GM12874 (cell line): ENCODE measurements at regions not wholly inside any gene's neighbourhood (a gene's known extent, or its start where the extent isn't known, plus 50 kb on each side); places are given as distances from the start of the nearest gene placed in this dataset.

Experiments
- TF ChIP-seq, protein P1 (sequence below): IDR thresholded peaks from 2 replicates; pipeline ENCODE4 v1.5.1; 2011; ENCODE audit warnings: low read depth, mild to moderate bottlenecking, control low read depth, low read length, moderate library complexity; ENCODE audit not compliant: insufficient read depth

- TF ChIP-seq, protein P1, sequence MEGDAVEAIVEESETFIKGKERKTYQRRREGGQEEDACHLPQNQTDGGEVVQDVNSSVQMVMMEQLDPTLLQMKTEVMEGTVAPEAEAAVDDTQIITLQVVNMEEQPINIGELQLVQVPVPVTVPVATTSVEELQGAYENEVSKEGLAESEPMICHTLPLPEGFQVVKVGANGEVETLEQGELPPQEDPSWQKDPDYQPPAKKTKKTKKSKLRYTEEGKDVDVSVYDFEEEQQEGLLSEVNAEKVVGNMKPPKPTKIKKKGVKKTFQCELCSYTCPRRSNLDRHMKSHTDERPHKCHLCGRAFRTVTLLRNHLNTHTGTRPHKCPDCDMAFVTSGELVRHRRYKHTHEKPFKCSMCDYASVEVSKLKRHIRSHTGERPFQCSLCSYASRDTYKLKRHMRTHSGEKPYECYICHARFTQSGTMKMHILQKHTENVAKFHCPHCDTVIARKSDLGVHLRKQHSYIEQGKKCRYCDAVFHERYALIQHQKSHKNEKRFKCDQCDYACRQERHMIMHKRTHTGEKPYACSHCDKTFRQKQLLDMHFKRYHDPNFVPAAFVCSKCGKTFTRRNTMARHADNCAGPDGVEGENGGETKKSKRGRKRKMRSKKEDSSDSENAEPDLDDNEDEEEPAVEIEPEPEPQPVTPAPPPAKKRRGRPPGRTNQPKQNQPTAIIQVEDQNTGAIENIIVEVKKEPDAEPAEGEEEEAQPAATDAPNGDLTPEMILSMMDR = no peak
Measured at GRCh38 chr1:96095849-96096612, 625.6 kb upstream of the PTBP2 start.

- TF ChIP-seq, protein P1 = no peak
Measured at GRCh38 chr1:96096613-96097321, 624.8 kb upstream of the PTBP2 start.

DNA sequence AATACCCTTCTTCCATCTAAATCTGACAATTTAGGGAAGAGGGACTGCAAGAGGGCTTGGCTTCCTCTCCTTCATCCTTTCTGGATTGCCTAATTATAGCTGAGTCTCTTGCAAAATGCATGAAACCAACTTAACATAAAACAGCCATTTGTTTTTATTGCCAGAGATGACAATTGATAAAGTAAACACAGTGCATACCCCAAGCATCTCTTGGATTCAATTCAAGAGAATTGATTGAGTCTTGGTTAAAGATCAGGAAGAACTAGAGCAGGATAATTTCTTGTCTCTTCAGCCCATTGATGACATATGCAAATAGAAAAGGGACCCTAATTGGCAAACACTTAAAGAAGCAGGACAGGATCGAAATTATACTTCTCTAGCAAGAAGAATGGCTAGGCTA is 617.1 kb upstream of the PTBP2 start:
- TF ChIP-seq, protein P1 = no peak

DNA sequence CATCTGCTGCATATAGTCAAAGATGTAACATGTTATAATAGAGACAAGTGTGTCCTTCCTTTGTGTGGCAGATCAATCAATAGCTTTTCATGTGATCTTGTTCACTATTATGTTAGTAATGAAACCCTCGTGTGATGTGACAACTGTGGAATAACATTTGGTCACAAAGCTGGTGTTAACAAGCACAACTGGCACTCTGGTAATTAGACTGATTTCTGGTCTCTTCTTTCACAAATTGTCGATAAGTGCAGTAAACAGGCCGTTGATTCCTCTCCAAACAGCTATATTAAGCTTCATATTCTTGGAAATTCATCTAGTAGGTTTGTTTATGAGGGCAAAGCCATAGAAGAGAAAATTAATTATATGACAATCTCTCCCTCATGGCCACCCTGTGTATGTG is 616.7 kb upstream of the PTBP2 start:
- TF ChIP-seq, protein P1 = no peak

DNA sequence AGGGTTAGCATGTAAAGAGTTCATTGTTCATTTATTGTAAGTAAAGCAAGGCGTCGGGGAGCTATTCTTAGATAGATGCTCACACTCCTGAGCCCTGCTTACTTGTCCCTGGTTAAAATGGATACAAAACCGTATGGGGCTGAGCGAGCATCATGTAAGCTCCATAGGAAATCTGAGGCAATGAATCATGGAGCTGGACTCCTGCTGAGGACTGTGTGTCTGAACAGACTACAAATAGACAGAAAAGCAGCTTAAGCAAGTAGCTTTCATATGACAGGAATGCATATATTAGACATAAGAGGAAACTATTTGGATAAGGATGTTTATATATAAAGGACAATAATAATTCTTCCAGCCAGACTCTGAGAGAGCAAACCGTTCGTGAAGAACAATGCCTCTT is 604.9 kb upstream of the PTBP2 start:
- TF ChIP-seq, protein P1 = no peak

- TF ChIP-seq, protein P1 = no peak
Measured at GRCh38 chr1:96130432-96130831, 591.2 kb upstream of the PTBP2 start.

GRCh38 chr1:96144636-96145035 is 576.9 kb upstream of the PTBP2 start:
- TF ChIP-seq, protein P1 = no peak
